ENCODE measurements at regions not wholly inside any gene's neighbourhood (a gene's known extent, or its start where the extent isn't known, plus 50 kb on each side); places are given as distances from the start of the nearest gene placed in this dataset.
A peak's percentile ranks its signal among the peaks of the same experiment; 100 is the strongest.

GRCh38 chr11:130604606-130605005 lies 156.2 kb downstream of the ADAMTS15 start:
- H3K9me3 ChIP-seq: no peaks in the 10 kb centered on the region
- H3K4me3 ChIP-seq: no peak overlapping the region
- intact Hi-C loops (cut with DNase I): loop anchor here (5.0 kb wide), 2 partner anchors 82 to 288 kb away; no protein-coding TSS in a partner anchor
- H3K27me3 ChIP-seq: no peaks in the 10 kb centered on the region
- DNase-seq (ENCODE audit: low spot score in 2 of 2): no peak
- no peak overlapping the region for H3K27ac ChIP-seq
- no peaks in the 10 kb centered on the region for H3K36me3 ChIP-seq
- TF ChIP-seq, protein P1, sequence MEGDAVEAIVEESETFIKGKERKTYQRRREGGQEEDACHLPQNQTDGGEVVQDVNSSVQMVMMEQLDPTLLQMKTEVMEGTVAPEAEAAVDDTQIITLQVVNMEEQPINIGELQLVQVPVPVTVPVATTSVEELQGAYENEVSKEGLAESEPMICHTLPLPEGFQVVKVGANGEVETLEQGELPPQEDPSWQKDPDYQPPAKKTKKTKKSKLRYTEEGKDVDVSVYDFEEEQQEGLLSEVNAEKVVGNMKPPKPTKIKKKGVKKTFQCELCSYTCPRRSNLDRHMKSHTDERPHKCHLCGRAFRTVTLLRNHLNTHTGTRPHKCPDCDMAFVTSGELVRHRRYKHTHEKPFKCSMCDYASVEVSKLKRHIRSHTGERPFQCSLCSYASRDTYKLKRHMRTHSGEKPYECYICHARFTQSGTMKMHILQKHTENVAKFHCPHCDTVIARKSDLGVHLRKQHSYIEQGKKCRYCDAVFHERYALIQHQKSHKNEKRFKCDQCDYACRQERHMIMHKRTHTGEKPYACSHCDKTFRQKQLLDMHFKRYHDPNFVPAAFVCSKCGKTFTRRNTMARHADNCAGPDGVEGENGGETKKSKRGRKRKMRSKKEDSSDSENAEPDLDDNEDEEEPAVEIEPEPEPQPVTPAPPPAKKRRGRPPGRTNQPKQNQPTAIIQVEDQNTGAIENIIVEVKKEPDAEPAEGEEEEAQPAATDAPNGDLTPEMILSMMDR (IDR thresholded peaks at IDR 0.05): no peak
- H3K4me1 ChIP-seq: peaks cover 2 to 13% of the 10 kb centered on the region in 2 donors

DNA sequence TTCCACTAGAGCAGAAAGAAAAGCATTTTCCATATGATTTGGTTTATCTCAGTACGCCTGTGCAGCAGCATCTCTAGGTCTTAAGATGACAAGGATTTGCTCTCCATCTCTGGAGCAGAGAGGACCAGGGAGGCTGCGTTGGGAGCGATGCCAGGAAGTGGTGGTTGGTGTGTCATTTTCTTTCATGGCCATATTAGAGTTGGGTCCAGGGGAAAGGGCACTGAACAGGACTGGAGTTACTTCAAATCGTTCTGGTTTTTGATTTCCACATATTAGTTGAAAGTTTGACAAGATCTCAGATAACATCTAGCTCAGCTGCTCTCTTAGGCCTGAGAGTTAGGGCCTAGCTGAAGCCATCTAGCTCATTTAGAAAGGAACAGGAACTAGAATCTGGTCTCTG lies 157.7 kb downstream of the ADAMTS15 start:
- peaks cover 8 to 29% of the 10 kb centered on the region in 2 donors for H3K4me1 ChIP-seq
- no peak overlapping the region for H3K4me3 ChIP-seq
- TF ChIP-seq, protein P1 (IDR thresholded peaks at IDR 0.05): no peak
- intact Hi-C loops (cut with DNase I): loop anchor here (5.0 kb wide), 2 partner anchors 84 to 286 kb away; no protein-coding TSS in a partner anchor
- H3K9me3 ChIP-seq: no peaks in the 10 kb centered on the region
- no peaks in the 10 kb centered on the region for H3K36me3 ChIP-seq
- peak overlapping the region; percentile 88 to 91 for H3K27ac ChIP-seq
- no peaks in the 10 kb centered on the region for H3K27me3 ChIP-seq
- DNase-seq (ENCODE audit: low spot score in 2 of 2): no peak

DNA sequence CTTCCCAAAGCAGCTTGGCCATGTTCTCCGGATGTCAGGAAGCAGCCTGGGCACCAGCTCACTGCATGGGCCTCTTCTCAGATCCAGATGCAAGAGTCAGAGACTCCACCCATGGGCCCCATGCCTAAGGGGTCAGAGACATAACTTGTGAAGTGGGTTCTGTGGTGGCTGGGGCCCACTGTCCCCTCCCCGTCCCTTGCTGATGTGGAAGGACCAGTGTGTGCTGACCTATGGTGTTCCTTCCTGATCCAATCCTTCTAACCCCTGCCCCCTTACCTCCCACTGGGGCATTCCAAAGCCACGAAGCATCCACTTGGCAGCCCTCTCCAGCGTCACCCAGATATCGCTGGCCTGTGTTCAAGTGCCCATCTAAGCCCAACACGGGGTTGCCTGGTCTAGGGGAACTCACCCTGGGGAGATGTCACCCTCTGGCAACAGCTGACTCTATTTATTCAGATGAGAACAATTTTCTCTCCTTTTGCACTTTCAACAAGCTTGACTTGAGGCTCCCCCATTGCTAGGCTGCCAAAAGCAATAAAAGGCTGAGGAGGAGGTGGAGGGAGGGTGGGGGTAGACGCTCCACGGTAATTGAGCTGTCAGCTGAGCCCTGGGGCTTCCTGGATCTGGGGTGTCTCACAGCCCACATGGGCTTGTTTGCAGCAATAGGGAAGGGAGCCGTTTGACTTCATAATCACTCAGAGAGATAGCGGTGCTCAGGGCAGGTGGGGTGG lies 158.5 kb downstream of the ADAMTS15 start:
- no peaks in the 10 kb centered on the region for H3K9me3 ChIP-seq
- DNase-seq (ENCODE audit: low spot score in 2 of 2): peak in 1 of 2 donors; percentile 75
- TF ChIP-seq, protein P1 (IDR thresholded peaks at IDR 0.05): no peak
- intact Hi-C loops (cut with DNase I): loop anchor here (5.0 kb wide), 2 partner anchors 85 to 285 kb away; no protein-coding TSS in a partner anchor
- H3K27ac ChIP-seq: peak overlapping the region; percentile 88 to 91
- no peak overlapping the region for H3K4me3 ChIP-seq
- H3K4me1 ChIP-seq: peaks cover 8 to 37% of the 10 kb centered on the region in 2 donors
- no peaks in the 10 kb centered on the region for H3K36me3 ChIP-seq
- H3K27me3 ChIP-seq: no peaks in the 10 kb centered on the region

DNA sequence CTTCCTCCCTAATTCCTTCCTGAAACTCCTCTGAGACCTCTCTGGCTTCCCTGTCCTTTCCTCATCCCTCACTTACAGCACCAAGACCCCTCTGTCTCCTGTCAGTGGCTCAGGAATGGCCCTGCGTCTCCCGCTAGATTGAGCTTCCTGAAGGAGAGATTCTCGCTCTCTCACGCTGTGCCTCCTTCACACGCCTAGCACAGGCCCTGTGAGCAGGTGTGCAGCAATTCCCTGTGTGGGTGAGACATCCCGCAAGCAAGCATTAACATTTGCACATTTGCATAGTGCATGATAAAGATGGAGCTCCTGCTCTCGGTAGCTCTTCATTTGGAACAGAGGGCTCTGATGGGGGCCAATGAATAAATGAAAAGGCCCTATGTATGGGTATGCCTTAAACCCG lies 159.8 kb downstream of the ADAMTS15 start:
- TF ChIP-seq, protein P1 (IDR thresholded peaks at IDR 0.05): no peak
- Histone ChIP-seq H3K4me1 (peaks cover 10 to 47% of the 10 kb centered on the region in 2 donors), H3K36me3 (no peaks in the 10 kb centered on the region), H3K27ac (peak overlapping the region; percentile 88 to 91), H3K9me3 (no peaks in the 10 kb centered on the region), H3K27me3 (no peaks in the 10 kb centered on the region), H3K4me3 (no peak overlapping the region)
- DNase-seq (ENCODE audit: low spot score in 2 of 2): no peak
- intact Hi-C loops (cut with DNase I): loop anchor here (2.0 to 5.0 kb wide), 5 partner anchors 27 to 284 kb away; partner anchors contain the start of gene ADAMTS15

- peak; percentile 70 to 95 for DNase-seq (ENCODE audit: low spot score in 2 of 2)
- no peaks in the 10 kb centered on the region for H3K27me3 ChIP-seq
- H3K36me3 ChIP-seq: no peaks in the 10 kb centered on the region
- no peaks in the 10 kb centered on the region for H3K9me3 ChIP-seq
- intact Hi-C loops (cut with DNase I): loop anchor here (1.0 to 5.0 kb wide), 9 partner anchors 29 to 542 kb away; partner anchors contain the start of genes ADAMTS15 and APLP2
- H3K27ac ChIP-seq: peak overlapping the region; percentile 88 to 91
- H3K4me1 ChIP-seq: peaks cover 10 to 47% of the 10 kb centered on the region in 2 donors
- no peak overlapping the region for H3K4me3 ChIP-seq
- TF ChIP-seq, protein P1 (IDR thresholded peaks at IDR 0.05): no peak
These were observed 160.9 kb downstream of the ADAMTS15 start for GRCh38 chr11:130609121-130610035.
